SK-N-SH treated with all-trans-retinoic acid at 6 μM for 48 hours (cell line): ENCODE measurements at regions not wholly inside any gene's neighbourhood (a gene's known extent, or its start where the extent isn't known, plus 50 kb on each side); places are given as distances from the start of the nearest gene placed in this dataset.

Source experiments
- ARNTL ChIP-seq: fragments of 450-650 bp; formaldehyde crosslinking; IDR thresholded peaks from 2 replicates; pipeline ENCODE4 v1.5.0; 2020; ENCODE audit warnings: low read depth, mild to moderate bottlenecking, moderate library complexity, borderline replicate concordance
- RARB ChIP-seq: fragments of 250-450 bp; sonication (Bioruptor Pico); IDR thresholded peaks from 2 replicates; pipeline ENCODE4 v1.8.0; 2021; ENCODE audit warnings: mild to moderate bottlenecking, moderate library complexity
- TCF4 ChIP-seq: fragments of 250-450 bp; sonication (Bioruptor Pico); IDR thresholded peaks from 2 replicates; pipeline ENCODE4 v1.8.0; 2021; ENCODE audit warnings: mild to moderate bottlenecking, moderate library complexity, borderline replicate concordance
- TF ChIP-seq, protein P1 (sequence below): fragments of 250-450 bp; sonication (Bioruptor Pico); IDR thresholded peaks from 2 replicates; pipeline ENCODE4 v1.8.0; 2020; ENCODE audit warnings: mild to moderate bottlenecking, moderate library complexity, borderline replicate concordance
- TF ChIP-seq, protein P2 (sequence below): fragments of 250-450 bp; sonication (Bioruptor Pico); IDR thresholded peaks from 2 replicates; pipeline ENCODE4 v1.8.0; 2021; ENCODE audit warnings: low read depth, mild to moderate bottlenecking, moderate library complexity, borderline replicate concordance
- TF ChIP-seq, protein P3 (sequence below): fragments of 250-450 bp; sonication (Bioruptor Pico); IDR thresholded peaks from 2 replicates; pipeline ENCODE4 v1.5.1; 2021; ENCODE audit warnings: mild to moderate bottlenecking, moderate library complexity

DNA sequence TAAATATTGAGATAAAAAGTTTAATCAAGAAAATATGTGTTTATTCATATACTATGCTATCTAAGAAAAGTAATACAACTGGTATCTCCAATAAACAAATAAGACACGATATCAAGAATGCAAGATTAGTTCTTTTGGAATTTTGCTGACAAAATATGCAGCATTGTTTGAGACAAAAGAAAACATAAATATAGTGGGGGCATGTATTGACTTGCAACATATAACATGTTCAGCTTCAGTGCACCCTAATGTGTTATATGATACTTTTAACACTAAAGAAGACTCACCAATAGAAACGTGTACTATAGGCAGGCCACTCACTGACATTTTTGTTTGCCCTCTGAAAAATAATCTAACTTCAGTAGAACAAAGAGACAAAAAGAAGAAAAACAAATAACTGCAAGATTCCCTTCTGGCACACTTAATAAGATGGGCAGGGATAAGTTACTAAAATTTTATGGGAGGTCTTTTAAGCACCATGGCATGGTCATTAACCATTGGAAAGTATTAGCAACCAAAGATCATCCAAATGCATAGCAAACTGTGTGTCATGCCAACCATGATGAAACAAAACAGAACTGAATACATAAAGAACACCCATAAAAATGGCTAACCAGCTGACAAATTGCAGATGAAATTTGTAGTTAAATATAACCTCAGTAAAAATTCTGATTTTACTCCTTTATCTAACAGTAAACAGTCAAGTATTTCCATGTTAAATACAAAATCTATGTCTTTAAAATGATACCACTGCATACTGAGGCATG is 447.9 kb upstream of the FAM241A start:
- TF ChIP-seq, protein P1, sequence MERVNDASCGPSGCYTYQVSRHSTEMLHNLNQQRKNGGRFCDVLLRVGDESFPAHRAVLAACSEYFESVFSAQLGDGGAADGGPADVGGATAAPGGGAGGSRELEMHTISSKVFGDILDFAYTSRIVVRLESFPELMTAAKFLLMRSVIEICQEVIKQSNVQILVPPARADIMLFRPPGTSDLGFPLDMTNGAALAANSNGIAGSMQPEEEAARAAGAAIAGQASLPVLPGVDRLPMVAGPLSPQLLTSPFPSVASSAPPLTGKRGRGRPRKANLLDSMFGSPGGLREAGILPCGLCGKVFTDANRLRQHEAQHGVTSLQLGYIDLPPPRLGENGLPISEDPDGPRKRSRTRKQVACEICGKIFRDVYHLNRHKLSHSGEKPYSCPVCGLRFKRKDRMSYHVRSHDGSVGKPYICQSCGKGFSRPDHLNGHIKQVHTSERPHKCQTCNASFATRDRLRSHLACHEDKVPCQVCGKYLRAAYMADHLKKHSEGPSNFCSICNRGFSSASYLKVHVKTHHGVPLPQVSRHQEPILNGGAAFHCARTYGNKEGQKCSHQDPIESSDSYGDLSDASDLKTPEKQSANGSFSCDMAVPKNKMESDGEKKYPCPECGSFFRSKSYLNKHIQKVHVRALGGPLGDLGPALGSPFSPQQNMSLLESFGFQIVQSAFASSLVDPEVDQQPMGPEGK (CRISPR knock-in tag) = no peak
- TF ChIP-seq ARNTL (CRISPR knock-in tag) (no peak), RARB (CRISPR knock-in tag) (no peak), TCF4 (CRISPR knock-in tag) (no peak)
- TF ChIP-seq, protein P2, sequence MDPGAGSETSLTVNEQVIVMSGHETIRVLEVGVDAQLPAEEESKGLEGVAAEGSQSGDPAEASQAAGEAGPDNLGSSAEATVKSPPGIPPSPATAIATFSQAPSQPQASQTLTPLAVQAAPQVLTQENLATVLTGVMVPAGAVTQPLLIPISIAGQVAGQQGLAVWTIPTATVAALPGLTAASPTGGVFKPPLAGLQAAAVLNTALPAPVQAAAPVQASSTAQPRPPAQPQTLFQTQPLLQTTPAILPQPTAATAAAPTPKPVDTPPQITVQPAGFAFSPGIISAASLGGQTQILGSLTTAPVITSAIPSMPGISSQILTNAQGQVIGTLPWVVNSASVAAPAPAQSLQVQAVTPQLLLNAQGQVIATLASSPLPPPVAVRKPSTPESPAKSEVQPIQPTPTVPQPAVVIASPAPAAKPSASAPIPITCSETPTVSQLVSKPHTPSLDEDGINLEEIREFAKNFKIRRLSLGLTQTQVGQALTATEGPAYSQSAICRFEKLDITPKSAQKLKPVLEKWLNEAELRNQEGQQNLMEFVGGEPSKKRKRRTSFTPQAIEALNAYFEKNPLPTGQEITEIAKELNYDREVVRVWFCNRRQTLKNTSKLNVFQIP (CRISPR knock-in tag) = no peak
- TF ChIP-seq, protein P3, sequence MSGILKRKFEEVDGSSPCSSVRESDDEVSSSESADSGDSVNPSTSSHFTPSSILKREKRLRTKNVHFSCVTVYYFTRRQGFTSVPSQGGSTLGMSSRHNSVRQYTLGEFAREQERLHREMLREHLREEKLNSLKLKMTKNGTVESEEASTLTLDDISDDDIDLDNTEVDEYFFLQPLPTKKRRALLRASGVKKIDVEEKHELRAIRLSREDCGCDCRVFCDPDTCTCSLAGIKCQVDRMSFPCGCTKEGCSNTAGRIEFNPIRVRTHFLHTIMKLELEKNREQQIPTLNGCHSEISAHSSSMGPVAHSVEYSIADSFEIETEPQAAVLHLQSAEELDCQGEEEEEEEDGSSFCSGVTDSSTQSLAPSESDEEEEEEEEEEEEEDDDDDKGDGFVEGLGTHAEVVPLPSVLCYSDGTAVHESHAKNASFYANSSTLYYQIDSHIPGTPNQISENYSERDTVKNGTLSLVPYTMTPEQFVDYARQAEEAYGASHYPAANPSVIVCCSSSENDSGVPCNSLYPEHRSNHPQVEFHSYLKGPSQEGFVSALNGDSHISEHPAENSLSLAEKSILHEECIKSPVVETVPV (CRISPR knock-in tag) = no peak
